Fibroblast of villous mesenchyme (primary cell): ENCODE measurements at regions not wholly inside any gene's neighbourhood (a gene's known extent, or its start where the extent isn't known, plus 50 kb on each side); places are given as distances from the start of the nearest gene placed in this dataset.

ENCODE experiments used
- DNase-seq: peaks from one replicate; pipeline ENCODE4 v3.0.0-alpha.2; 2010; ENCODE audit warnings: low read depth
- H3K4me3 ChIP-seq: 2 replicates; pipeline ENCODE4 v1.5.1; 2011; ENCODE audit warnings: low read depth, mild to moderate bottlenecking, low read length
- TF ChIP-seq, protein P1 (sequence below): IDR thresholded peaks from 2 replicates; pipeline ENCODE4 v1.5.1; 2012; ENCODE audit warnings: low read depth, mild to moderate bottlenecking, low read length; ENCODE audit not compliant: insufficient read depth

DNA sequence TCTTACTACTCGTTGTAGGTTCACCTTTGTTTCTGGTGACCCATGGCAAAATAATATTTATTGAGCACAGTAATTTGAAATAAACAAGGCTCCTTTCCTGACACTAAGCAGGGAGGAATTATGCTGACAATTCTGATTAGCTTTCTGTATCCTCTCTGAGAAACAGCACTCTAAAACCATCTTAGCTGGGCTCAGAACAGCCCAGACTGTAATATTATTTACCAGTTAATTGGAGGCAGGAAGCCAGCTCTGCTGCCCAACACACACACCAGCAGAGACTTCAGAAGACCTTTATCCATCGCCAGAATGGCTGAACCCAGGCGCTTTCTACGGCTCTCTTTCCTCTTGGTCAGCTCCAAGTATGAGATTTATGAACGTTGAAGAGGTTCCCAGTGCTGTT lies 77.6 kb upstream of the FMN2 start:
- TF ChIP-seq, protein P1, sequence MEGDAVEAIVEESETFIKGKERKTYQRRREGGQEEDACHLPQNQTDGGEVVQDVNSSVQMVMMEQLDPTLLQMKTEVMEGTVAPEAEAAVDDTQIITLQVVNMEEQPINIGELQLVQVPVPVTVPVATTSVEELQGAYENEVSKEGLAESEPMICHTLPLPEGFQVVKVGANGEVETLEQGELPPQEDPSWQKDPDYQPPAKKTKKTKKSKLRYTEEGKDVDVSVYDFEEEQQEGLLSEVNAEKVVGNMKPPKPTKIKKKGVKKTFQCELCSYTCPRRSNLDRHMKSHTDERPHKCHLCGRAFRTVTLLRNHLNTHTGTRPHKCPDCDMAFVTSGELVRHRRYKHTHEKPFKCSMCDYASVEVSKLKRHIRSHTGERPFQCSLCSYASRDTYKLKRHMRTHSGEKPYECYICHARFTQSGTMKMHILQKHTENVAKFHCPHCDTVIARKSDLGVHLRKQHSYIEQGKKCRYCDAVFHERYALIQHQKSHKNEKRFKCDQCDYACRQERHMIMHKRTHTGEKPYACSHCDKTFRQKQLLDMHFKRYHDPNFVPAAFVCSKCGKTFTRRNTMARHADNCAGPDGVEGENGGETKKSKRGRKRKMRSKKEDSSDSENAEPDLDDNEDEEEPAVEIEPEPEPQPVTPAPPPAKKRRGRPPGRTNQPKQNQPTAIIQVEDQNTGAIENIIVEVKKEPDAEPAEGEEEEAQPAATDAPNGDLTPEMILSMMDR: no peak
- no peak overlapping the region for H3K4me3 ChIP-seq
- DNase-seq: no peak

DNA sequence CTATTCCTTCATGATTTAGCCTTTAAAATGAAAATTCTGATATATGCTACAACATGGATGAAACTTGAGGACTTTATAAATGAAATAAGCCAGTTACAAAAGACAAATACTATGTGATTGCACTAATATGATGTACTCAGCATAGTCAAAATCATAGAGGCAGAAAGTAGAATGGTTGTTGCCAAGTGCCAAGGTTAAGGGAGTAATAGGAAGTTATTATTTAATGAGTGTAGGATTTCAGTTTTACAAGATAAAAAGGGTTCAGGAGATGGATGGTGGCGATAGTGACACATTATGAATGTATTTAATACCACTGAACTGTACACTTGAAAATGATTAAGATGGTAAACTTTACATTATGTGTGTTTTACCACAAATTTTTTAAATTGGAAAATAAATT lies 73.1 kb upstream of the FMN2 start:
- TF ChIP-seq, protein P1: no peak
- no peak for DNase-seq
- no peak overlapping the region for H3K4me3 ChIP-seq

DNA sequence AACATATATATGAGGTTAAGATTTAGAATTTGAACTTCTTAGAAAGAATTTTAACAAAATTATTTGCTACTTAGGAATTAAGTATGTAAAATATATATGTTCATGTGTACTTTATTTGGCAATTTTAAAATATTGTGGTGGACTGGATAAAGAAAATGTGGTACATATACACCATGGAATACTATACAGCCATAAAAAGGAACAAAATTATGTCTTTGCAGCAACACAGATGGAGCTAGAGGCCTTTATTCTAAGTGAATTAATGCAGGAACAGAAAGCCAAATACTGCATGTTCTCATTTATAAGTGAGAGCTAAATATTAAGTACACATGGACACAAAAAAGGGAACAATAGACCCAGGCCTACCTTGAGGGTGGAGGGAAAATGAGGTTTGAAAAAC lies 72.2 kb upstream of the FMN2 start:
- TF ChIP-seq, protein P1: no peak
- DNase-seq: no peak
- H3K4me3 ChIP-seq: no peak overlapping the region

DNA sequence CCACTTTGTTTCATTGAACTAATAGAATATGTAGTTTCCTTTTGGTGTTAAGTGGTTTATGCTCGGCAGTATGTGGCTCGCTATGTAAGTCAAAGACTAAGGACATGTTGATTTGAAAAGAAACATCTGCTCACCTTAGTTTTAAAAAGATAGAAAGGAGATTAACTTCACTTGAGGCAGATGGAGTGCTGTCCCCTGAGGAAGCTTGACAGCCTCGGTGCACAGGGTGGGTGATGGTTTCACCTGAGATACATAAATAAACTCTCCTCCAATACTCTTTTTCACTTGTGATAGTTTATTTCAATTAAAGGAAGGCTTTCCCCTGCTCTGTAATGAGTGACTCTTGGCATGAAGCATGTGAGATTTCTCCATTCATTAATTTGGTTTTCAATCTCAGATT lies 70.8 kb upstream of the FMN2 start:
- DNase-seq: no peak
- TF ChIP-seq, protein P1: no peak
- H3K4me3 ChIP-seq: no peak overlapping the region

DNA sequence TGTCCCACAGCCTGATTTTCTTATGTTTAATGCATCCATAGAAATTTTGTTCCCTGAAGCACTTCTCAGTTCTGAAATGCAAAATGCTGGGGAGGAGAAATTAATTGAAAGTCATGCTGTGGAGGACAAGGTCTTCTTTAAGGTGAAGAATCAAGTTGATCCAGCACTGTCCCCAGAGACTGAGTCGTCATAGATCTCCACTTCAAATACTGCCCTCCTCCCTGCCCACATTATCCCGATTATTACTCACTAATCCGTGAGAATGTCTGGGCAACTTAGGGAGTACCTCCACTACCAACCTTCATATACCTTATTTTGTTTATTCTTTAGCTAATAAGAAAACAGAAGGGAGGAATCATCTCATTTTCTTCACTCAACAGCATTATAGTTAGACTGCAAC lies 70.0 kb upstream of the FMN2 start:
- H3K4me3 ChIP-seq: no peak overlapping the region
- no peak for DNase-seq
- TF ChIP-seq, protein P1: no peak

DNA sequence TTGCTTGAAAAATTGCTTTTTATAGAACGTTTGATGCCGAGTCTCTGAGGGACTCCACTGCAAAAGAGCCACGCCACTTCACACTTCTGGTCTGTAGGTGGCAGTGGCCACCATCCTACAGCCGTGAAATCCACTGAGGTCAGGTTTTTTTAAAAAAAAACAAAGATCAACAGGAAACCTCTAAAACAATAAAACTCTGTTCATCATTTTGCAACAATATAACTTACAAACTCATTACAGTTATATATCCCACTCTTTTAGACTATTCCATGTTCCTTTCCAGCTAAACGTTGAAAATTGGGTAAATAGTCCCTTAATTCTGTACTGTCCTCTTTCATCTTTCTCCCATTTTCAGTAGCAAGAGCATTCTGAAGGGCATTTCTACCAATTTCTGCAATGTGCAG lies 64.6 kb upstream of the FMN2 start:
- TF ChIP-seq, protein P1: peak; percentile 97
- DNase-seq: peak; percentile 63

DNA sequence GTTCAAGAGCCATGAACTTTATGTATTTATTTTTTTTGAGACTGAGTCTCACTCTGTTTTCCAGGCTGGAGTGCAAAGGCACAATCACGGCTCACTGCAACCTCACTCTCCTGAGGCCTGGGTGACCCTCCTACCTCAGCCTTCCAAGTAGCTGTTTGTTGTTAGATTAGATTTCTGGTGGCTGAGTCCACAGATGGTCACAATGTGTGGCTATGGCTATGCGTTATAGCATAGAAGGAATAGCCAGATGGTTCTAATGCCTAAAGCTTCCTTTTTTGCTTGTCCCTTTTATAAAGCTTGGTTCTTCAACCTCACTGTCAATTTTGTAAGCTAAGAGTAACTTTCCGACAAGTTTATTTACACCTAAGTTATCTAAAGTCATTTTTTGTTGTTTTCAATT lies 62.3 kb upstream of the FMN2 start:
- peak; percentile 33 for DNase-seq
- TF ChIP-seq, protein P1: no peak

More for the DNA sequence above, 64.6 kb upstream of the FMN2 start:
- H3K4me3 ChIP-seq: no peak overlapping the region

More for the DNA sequence above, 62.3 kb upstream of the FMN2 start:
- no peak overlapping the region for H3K4me3 ChIP-seq
